NT2/D1 (cell line): ENCODE measurements at regions not wholly inside any gene's neighbourhood (a gene's known extent, or its start where the extent isn't known, plus 50 kb on each side); places are given as distances from the start of the nearest gene placed in this dataset.
"Not testable (repeated sequence)": the region's sequence is repeated elsewhere in the genome, so short reads cannot be mapped to it uniquely, and the experiment has no call there.

Experiments
- YY1 ChIP-seq: IDR thresholded peaks from 2 replicates; pipeline ENCODE4 v1.6.1; 2011; ENCODE audit not compliant: insufficient read length, insufficient read depth
- ZNF274 ChIP-seq: IDR thresholded peaks from 2 replicates; pipeline ENCODE4 v1.6.1; 2011; ENCODE audit warnings: mild to moderate bottlenecking, low read depth, low read length

DNA sequence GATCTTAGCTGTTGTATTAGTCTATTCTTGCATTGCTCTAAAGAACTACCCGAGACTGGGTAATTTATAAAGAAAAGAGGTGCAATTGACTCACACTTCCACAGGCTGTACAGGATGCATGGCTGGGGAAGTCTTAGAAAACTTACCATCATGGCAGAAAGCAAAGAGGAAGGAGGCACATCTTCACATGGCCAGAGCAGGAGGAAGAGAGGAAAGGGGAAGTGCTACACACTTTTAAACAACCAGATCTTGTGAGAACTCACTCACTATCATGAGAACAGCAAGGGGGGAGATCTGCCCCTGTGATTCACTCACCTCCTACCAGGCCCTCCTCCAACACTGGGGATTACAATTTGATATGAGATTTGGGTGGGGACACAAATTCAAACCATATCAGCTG lies 494.2 kb upstream of the CCDC196 start:
- TF ChIP-seq ZNF274, YY1: not testable (repeated sequence)
